Embryonic facial prominence (tissue), 1 donor: ENCODE measurements at regions not wholly inside any gene's neighbourhood (a gene's known extent, or its start where the extent isn't known, plus 50 kb on each side); places are given as distances from the start of the nearest gene placed in this dataset.
"Not testable (repeated sequence)": the region's sequence is repeated elsewhere in the genome, so short reads cannot be mapped to it uniquely, and the experiment has no call there.

ENCODE experiments used
- DNase-seq: peaks from one replicate; pipeline ENCODE4 v3.0.0-alpha.2; 2016; ENCODE audit errors: extremely low spot score

- no peak for DNase-seq
Observed at GRCh38 chr3:127520993-127521392, 69.5 kb downstream of the TPRA1 start.

GRCh38 chr3:127518456-127519081, 72.0 kb downstream of the TPRA1 start:
- DNase-seq, result no peak

- DNase-seq, result no peak
Observed at GRCh38 chr3:127512256-127512655, 78.3 kb downstream of the TPRA1 start.

GRCh38 chr3:127501177-127501576, 89.4 kb downstream of the TPRA1 start:
- no peak for DNase-seq

GRCh38 chr3:127497676-127498075, 92.9 kb downstream of the TPRA1 start:
- no peak for DNase-seq

- DNase-seq, result no peak
Observed at GRCh38 chr3:127497166-127497565, 93.4 kb downstream of the TPRA1 start.

GRCh38 chr3:127495821-127496655, 94.5 kb downstream of the TPRA1 start:
- no peak for DNase-seq

- DNase-seq, result no peak
Observed at GRCh38 chr3:127493924-127494646, 96.4 kb downstream of the TPRA1 start.

- DNase-seq, result no peak
Observed at GRCh38 chr3:127492426-127492825, 98.1 kb downstream of the TPRA1 start.

GRCh38 chr3:127491909-127492308, 98.6 kb downstream of the TPRA1 start:
- DNase-seq, result no peak

- no peak for DNase-seq
Observed at GRCh38 chr3:127491323-127491722, 99.2 kb downstream of the TPRA1 start.

- DNase-seq, result not testable (repeated sequence)
Observed at GRCh38 chr3:127491024-127491305, 99.6 kb downstream of the TPRA1 start.

GRCh38 chr3:127490271-127491023, 100.1 kb downstream of the TPRA1 start:
- no peak for DNase-seq

- DNase-seq, result no peak
Observed at GRCh38 chr3:127489357-127489756, 101.2 kb downstream of the TPRA1 start.

GRCh38 chr3:127488740-127489139, 101.8 kb downstream of the TPRA1 start:
- no peak for DNase-seq

- no peak for DNase-seq
Observed at GRCh38 chr3:127488141-127488672, 102.3 kb downstream of the TPRA1 start.

GRCh38 chr3:127487196-127487595, 103.3 kb downstream of the TPRA1 start:
- DNase-seq, result no peak

GRCh38 chr3:127486321-127486944, 104.1 kb downstream of the TPRA1 start:
- no peak for DNase-seq

- DNase-seq, result no peak
Observed at GRCh38 chr3:127485396-127486170, 105.0 kb downstream of the TPRA1 start.

- no peak for DNase-seq
Observed at GRCh38 chr3:127484601-127485388, 105.7 kb downstream of the TPRA1 start.
